ENCODE measurements at regions not wholly inside any gene's neighbourhood (a gene's known extent, or its start where the extent isn't known, plus 50 kb on each side); places are given as distances from the start of the nearest gene placed in this dataset.

GRCh38 chr19:30305346-30306060, 66.7 kb upstream of the ZNF536 start:
- no peaks in the 10 kb centered on the region for H3K27me3 ChIP-seq
- intact Hi-C loops (cut with DNase I): no loop called here
- H3K4me1 ChIP-seq (ENCODE audit: insufficient read depth): no peaks in the 10 kb centered on the region

GRCh38 chr19:30307191-30307974, 64.8 kb upstream of the ZNF536 start:
- Histone ChIP-seq H3K27ac (no peak overlapping the region), H3K4me3 (no peak overlapping the region), H3K4me1 (ENCODE audit: insufficient read depth) (no peaks in the 10 kb centered on the region), H3K36me3 (no peaks in the 10 kb centered on the region), H3K27me3 (no peaks in the 10 kb centered on the region), H3K9me3 (no peaks in the 10 kb centered on the region)
- no peak for DNase-seq
- intact Hi-C loops (cut with DNase I): no loop called here
- WGBS, 3 donors: 49 to 58% (median 53%) methylated on average over 13 of the region's 13 CpGs
- TF ChIP-seq CTCF (IDR thresholded peaks at IDR 0.05) (no peak), EP300 (IDR thresholded peaks at IDR 0.05) (no peak), POLR2A (IDR thresholded peaks at IDR 0.05) (no peak)

More at GRCh38 chr19:30305346-30306060, 66.7 kb upstream of the ZNF536 start:
- no peaks in the 10 kb centered on the region for H3K36me3 ChIP-seq
- no peak overlapping the region for H3K4me3 ChIP-seq
- no peaks in the 10 kb centered on the region for H3K9me3 ChIP-seq
- H3K27ac ChIP-seq: no peak overlapping the region
- TF ChIP-seq POLR2A (IDR thresholded peaks at IDR 0.05) (no peak), EP300 (IDR thresholded peaks at IDR 0.05) (no peak), CTCF (IDR thresholded peaks at IDR 0.05) (no peak)
- no peak for DNase-seq
- 75 to 86% (median 81%) methylated on average over 9 of the region's 9 CpGs for WGBS, 3 donors

GRCh38 chr19:30309176-30309575, 63.0 kb upstream of the ZNF536 start:
- H3K4me3 ChIP-seq: no peak overlapping the region
- H3K4me1 ChIP-seq (ENCODE audit: insufficient read depth): no peaks in the 10 kb centered on the region
- no peaks in the 10 kb centered on the region for H3K9me3 ChIP-seq
- no peaks in the 10 kb centered on the region for H3K27me3 ChIP-seq
- TF ChIP-seq EP300 (IDR thresholded peaks at IDR 0.05): no peak
- no peak for TF ChIP-seq POLR2A (IDR thresholded peaks at IDR 0.05)
- no peak for TF ChIP-seq CTCF (IDR thresholded peaks at IDR 0.05)
- WGBS, 3 donors: 61 to 80% (median 65%) methylated on average over 6 of the region's 6 CpGs
- H3K36me3 ChIP-seq: no peaks in the 10 kb centered on the region
- DNase-seq: no peak
- no peak overlapping the region for H3K27ac ChIP-seq
- intact Hi-C loops (cut with DNase I): no loop called here

GRCh38 chr19:30309905-30310601, 62.1 kb upstream of the ZNF536 start:
- Histone ChIP-seq H3K36me3 (no peaks in the 10 kb centered on the region), H3K27me3 (no peaks in the 10 kb centered on the region), H3K4me1 (ENCODE audit: insufficient read depth) (no peaks in the 10 kb centered on the region), H3K4me3 (no peak overlapping the region), H3K27ac (no peak overlapping the region), H3K9me3 (no peaks in the 10 kb centered on the region)
- no peak for DNase-seq
- TF ChIP-seq CTCF (IDR thresholded peaks at IDR 0.05): no peak
- no peak for TF ChIP-seq EP300 (IDR thresholded peaks at IDR 0.05)
- no peak for TF ChIP-seq POLR2A (IDR thresholded peaks at IDR 0.05)
- intact Hi-C loops (cut with DNase I): no loop called here
- WGBS, 3 donors: 71 to 83% (median 73%) methylated on average over 14 of the region's 14 CpGs
